Left cardiac atrium (tissue), 4 donors: ENCODE measurements at regions not wholly inside any gene's neighbourhood (a gene's known extent, or its start where the extent isn't known, plus 50 kb on each side); places are given as distances from the start of the nearest gene placed in this dataset.
"Not testable (repeated sequence)": the region's sequence is repeated elsewhere in the genome, so short reads cannot be mapped to it uniquely, and the experiment has no call there.

Source experiments
- ATAC-seq, 2 donors: fragments of 200-7000 bp; cut with Tn5 transposase; one replicate each; pipeline ENCODE4 v1.9.1; 2020; ENCODE audit warnings: mild to moderate bottlenecking in 2 of 2, moderate library complexity in 2 of 2
- DNase-seq: peaks from one replicate; pipeline ENCODE4 v3.0.0-alpha.2; 2020
- intact Hi-C, 2 donors: fragments of 100-400 bp; cut with DNase I; formaldehyde crosslinking; loops; one replicate each; pipeline versions ENCODE4 v1.14.1 to v1.15.1; 2022 to 2023
- donor health status: DM: no; HTN: yes; CAD: no.
- donor health status: DM: no; HTN: yes; CAD: no; lungs with severe emphysema.
- donor health status: DM: yes; HTN: yes; CAD: no.
- donor health status: Dilated cardiomyopathy.

DNA sequence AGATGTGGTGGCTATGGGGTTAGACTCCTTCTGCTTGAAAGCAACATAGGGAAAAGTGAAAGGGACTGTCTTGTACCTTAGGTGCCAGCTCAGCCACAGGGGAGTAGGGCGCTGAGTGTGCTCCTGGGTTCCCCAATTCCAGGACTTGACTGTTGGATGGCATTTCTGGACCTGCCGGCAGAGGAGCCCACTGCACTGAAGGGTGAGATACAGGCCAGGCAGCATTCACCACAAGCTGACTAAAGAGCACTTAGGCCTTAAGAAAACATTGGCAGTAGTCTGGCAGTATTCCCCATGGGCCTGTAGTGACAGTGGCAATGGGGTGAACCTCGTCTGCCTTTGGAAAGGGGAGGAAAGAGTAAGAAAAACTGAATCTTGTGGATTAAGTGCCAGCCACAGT, 67.1 kb upstream of the TMTC2 start:
- intact Hi-C loops, result no loop called here
- ATAC-seq (no peak), DNase-seq (no peak)

DNA sequence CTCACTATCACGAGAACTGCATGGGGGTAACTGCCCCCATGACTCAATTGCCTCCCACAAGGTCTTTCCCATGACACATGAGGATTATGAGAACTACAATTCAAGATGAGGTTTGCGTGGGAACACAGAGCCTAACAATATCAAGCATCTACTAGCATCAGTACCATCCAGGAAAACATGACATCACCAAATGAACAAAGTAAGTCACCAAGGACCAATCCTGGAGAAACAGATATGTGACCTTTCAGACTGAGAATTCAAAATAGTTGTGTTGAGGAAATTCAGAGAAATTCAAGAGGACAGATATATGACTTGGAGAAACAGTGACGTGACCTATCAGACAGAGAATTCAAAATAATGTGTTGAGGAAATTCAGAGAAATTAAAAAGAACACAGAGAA, 65.8 kb upstream of the TMTC2 start:
- ATAC-seq, result no peak
- intact Hi-C loops, result no loop called here
- DNase-seq, result no peak

DNA sequence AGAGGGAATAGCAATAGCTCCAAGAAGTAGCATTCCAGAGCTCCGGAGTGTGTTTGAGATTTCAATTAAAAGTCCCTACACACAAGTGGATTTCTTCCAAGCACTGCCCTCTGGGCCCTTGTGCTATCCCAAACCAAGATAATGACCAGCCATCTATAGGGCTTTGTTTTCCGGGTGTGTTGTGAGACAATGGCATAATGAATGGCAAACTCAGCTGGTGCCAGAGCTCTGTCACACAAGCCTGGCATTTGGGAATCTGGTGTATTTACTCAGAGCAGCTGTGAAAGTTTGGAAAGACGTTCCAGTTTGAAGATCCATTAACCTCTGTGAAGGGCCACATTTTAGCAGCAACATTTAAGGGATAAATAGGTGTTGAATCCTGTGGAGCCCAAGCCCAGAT, 61.2 kb upstream of the TMTC2 start:
- ATAC-seq (no peak), DNase-seq (no peak)
- intact Hi-C loops, result no loop called here

DNA sequence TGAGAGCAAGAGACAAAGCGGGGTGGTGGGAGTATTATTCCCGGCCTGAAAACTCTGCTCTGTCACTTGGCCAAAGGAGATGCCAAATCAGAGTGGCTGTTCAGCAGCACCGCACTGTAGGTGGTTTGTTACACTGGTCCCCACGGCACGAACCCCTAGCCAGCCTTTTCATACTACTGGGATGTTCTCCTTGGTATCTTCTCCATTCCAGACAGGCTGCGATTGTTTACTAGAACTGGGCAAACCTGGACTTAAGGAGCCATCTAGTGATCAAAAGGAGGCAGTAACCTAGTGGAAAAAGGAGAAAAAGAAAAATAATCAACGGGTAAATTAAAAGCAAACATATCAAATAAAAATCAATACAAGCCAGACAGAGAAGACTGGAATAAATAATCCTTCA, 58.9 kb upstream of the TMTC2 start:
- intact Hi-C loops, result no loop called here
- no peak for DNase-seq
- ATAC-seq, result no peak

DNA sequence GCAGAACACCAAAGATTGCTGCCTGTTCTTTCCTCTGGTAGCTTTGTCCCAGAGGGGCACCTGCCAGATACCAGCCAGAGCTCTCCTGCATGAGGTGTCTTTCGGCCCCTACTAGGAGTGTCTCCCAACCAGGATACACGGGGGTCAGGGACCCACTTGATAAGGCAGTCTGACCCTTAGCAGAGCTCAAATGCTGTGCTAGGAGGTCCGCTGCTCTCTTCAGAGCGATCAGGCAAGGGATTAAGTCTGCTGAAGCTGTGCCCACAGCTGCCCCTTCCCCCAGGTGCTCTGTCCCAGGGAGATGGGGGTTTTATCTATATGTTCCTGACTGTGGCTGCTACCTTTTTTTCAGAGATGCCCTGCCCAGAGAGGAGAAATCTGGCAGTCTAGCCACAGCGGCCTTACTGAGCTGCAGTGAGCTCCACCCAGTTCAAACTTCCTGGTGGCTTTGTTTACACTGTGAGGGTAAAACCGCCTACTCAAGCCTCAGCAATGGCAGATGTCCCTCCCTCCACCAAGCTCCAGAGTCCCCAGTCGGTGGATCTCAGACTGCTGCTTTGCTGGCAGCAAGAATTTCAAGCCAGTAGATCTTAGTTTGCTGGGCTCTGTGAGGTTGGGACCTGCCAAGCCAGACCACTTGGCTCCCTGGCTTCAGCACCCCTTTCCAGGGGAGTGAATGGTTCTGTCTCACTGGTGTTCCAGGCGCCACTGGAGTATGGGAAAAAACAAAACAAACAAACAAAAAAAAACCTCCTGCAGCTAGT, 52.0 kb upstream of the TMTC2 start:
- ATAC-seq, intact Hi-C loops, DNase-seq: not testable (repeated sequence)

GRCh38 chr12:82635263-82635662, 51.4 kb upstream of the TMTC2 start:
- no peak for DNase-seq
- no peak for ATAC-seq
- intact Hi-C loops, result no loop called here
